Sigmoid colon (tissue), 6 donors: ENCODE measurements at regions not wholly inside any gene's neighbourhood (a gene's known extent, or its start where the extent isn't known, plus 50 kb on each side); places are given as distances from the start of the nearest gene placed in this dataset.

Experiments
- DNase-seq: peaks from one replicate; pipeline ENCODE4 v3.0.0-alpha.2; 2019
- H3K27ac ChIP-seq, 4 donors: fragments of 200-600 bp; sonication (generic); one replicate each; pipeline ENCODE4 v1.5.1; 2016 to 2019; ENCODE audit warnings: mild to moderate bottlenecking in 1 of 4
- H3K27me3 ChIP-seq, 3 donors: fragments of 200-600 bp; sonication (generic); one replicate each; pipeline ENCODE4 v1.5.1; 2019; ENCODE audit warnings: mild to moderate bottlenecking in 1 of 3
- H3K36me3 ChIP-seq, 4 donors: fragments of 200-600 bp; sonication (generic); one replicate each; pipeline ENCODE4 v1.5.1; 2016 to 2019
- H3K4me1 ChIP-seq, 4 donors: fragments of 200-600 bp; sonication (generic); one replicate each; pipeline ENCODE4 v1.5.1; 2017 to 2019
- H3K4me3 ChIP-seq, 4 donors: fragments of 200-600 bp; sonication (generic); one replicate each; pipeline ENCODE4 v1.5.1; 2017 to 2019; ENCODE audit warnings: mild to moderate bottlenecking in 2 of 4, moderate library complexity in 1 of 4
- H3K9me3 ChIP-seq, 4 donors: fragments of 200-600 bp in 3 of 4; sonication (generic) in 3 of 4; one replicate each; pipeline versions ENCODE4 v1.5.1 to v1.6.1; 2013 to 2019
- CTCF ChIP-seq, 4 experiments: fragments of 450-650 bp in 3 of 4; fragments of 200-600 bp in 1 of 4; IDR thresholded peaks; one replicate each; pipeline ENCODE4 v1.5.1; 2016 to 2019; ENCODE audit warnings: antibody characterized with exemption in 4 of 4, mild to moderate bottlenecking in 3 of 4, moderate library complexity in 2 of 4
- EP300 ChIP-seq, 4 donors: sonication (generic); formaldehyde crosslinking; IDR thresholded peaks; one replicate each; pipeline ENCODE4 v1.6.1; 2017; ENCODE audit warnings: antibody characterized with exemption in 4 of 4
- POLR2A ChIP-seq, 2 donors: fragments of 450-650 bp; IDR thresholded peaks; one replicate each; pipeline ENCODE4 v1.6.1; 2016; ENCODE audit warnings: antibody characterized with exemption in 2 of 2, mild to moderate bottlenecking in 2 of 2, moderate library complexity in 2 of 2
- POLR2AphosphoS5 ChIP-seq, 4 donors: sonication (generic); formaldehyde crosslinking; IDR thresholded peaks; one replicate each; pipeline ENCODE4 v1.6.1; 2017; ENCODE audit warnings: antibody characterized with exemption in 4 of 4
- WGBS, 2 donors: extraction: QIAGEN DNeasy Blood & Tissue Kit; methylation state at CpG; one replicate each; pipeline ENCODE4 v1.1.7; 2013; 5-methylcytosine and 5-hydroxymethylcytosine counted together
- intact Hi-C: fragments of 100-400 bp; cut with DNase I; formaldehyde crosslinking; loops from one replicate; pipeline ENCODE4 v1.15.1; 2023
- donor health status: healthy with polysubstance abuse.
- donor health status: healthy.

- TF ChIP-seq POLR2A (IDR thresholded peaks at IDR 0.05) (no peak), CTCF (IDR thresholded peaks at IDR 0.05) (no peak), POLR2AphosphoS5 (IDR thresholded peaks at IDR 0.05) (no peak), EP300 (IDR thresholded peaks at IDR 0.05) (no peak)
- intact Hi-C loops, result no loop called here
Measured at GRCh38 chr2:45293182-45293581, 283.9 kb upstream of the SIX2 start.

GRCh38 chr2:45291296-45291701 lies 282.0 kb upstream of the SIX2 start:
- TF ChIP-seq EP300 (IDR thresholded peaks at IDR 0.05) (no peak), POLR2A (IDR thresholded peaks at IDR 0.05) (no peak)
- no peaks in the 10 kb centered on the region for H3K27me3 ChIP-seq
- no peak overlapping the region for H3K27ac ChIP-seq
- no peak overlapping the region for H3K4me3 ChIP-seq
- no peaks in the 10 kb centered on the region for H3K4me1 ChIP-seq
- no peaks in the 10 kb centered on the region for H3K9me3 ChIP-seq
- no peaks in the 10 kb centered on the region for H3K36me3 ChIP-seq
- intact Hi-C loops, result no loop called here
- WGBS, 2 donors, result 86 to 88% methylated on average over 4 of the region's 4 CpGs
- no peak for DNase-seq

More at GRCh38 chr2:45293182-45293581, 283.9 kb upstream of the SIX2 start:
- Histone ChIP-seq H3K4me1 (no peaks in the 10 kb centered on the region), H3K4me3 (no peak overlapping the region), H3K36me3 (no peaks in the 10 kb centered on the region), H3K9me3 (no peaks in the 10 kb centered on the region), H3K27me3 (no peaks in the 10 kb centered on the region), H3K27ac (no peak overlapping the region)
- no peak for DNase-seq
- 66 to 75% methylated on average over 5 of the region's 5 CpGs for WGBS, 2 donors

GRCh38 chr2:45289997-45290709 lies 280.9 kb upstream of the SIX2 start:
- Histone ChIP-seq H3K27ac (no peak overlapping the region), H3K36me3 (no peaks in the 10 kb centered on the region), H3K4me3 (no peak overlapping the region), H3K9me3 (no peaks in the 10 kb centered on the region), H3K4me1 (no peaks in the 10 kb centered on the region), H3K27me3 (no peaks in the 10 kb centered on the region)
- TF ChIP-seq EP300 (IDR thresholded peaks at IDR 0.05), result no peak
- no peak for TF ChIP-seq POLR2A (IDR thresholded peaks at IDR 0.05)
- no peak for TF ChIP-seq POLR2AphosphoS5 (IDR thresholded peaks at IDR 0.05)
- no peak for TF ChIP-seq CTCF (IDR thresholded peaks at IDR 0.05)
- intact Hi-C loops, result no loop called here
- DNase-seq, result no peak
- 93 to 94% methylated on average over 6 of the region's 6 CpGs for WGBS, 2 donors

- no peaks in the 10 kb centered on the region for H3K27me3 ChIP-seq
- no peak for DNase-seq
- H3K4me3 ChIP-seq, result no peak overlapping the region
- H3K27ac ChIP-seq, result no peak overlapping the region
- TF ChIP-seq POLR2AphosphoS5 (IDR thresholded peaks at IDR 0.05) (no peak), CTCF (IDR thresholded peaks at IDR 0.05) (no peak), EP300 (IDR thresholded peaks at IDR 0.05) (no peak), POLR2A (IDR thresholded peaks at IDR 0.05) (no peak)
- intact Hi-C loops, result no loop called here
- WGBS, 2 donors, result 87 to 88% methylated on average over 6 of the region's 6 CpGs
- H3K9me3 ChIP-seq, result no peaks in the 10 kb centered on the region
- no peaks in the 10 kb centered on the region for H3K36me3 ChIP-seq
- H3K4me1 ChIP-seq, result no peaks in the 10 kb centered on the region
Measured at GRCh38 chr2:45288532-45289417, 279.5 kb upstream of the SIX2 start.

GRCh38 chr2:45287045-45287444 lies 277.8 kb upstream of the SIX2 start:
- H3K4me3 ChIP-seq, result no peak overlapping the region
- no peaks in the 10 kb centered on the region for H3K36me3 ChIP-seq
- H3K27ac ChIP-seq, result no peak overlapping the region
- no peaks in the 10 kb centered on the region for H3K9me3 ChIP-seq
- TF ChIP-seq POLR2A (IDR thresholded peaks at IDR 0.05) (no peak), CTCF (IDR thresholded peaks at IDR 0.05) (no peak), EP300 (IDR thresholded peaks at IDR 0.05) (no peak), POLR2AphosphoS5 (IDR thresholded peaks at IDR 0.05) (no peak)
- 92 to 93% methylated on average over 4 of the region's 4 CpGs for WGBS, 2 donors
- intact Hi-C loops, result no loop called here
- no peak for DNase-seq
- no peaks in the 10 kb centered on the region for H3K4me1 ChIP-seq
- H3K27me3 ChIP-seq, result no peaks in the 10 kb centered on the region
